Stimulated activated CD4-positive, alpha-beta T cell treated with anti-CD3 and anti-CD28 coated beads, Interleukin-4, amount 100 ng/mL, for 4 hours (primary cell): ENCODE measurements at regions not wholly inside any gene's neighbourhood (a gene's known extent, or its start where the extent isn't known, plus 50 kb on each side); places are given as distances from the start of the nearest gene placed in this dataset.

Experiments
- DNase-seq, 2 experiments: peaks; one replicate each; pipeline ENCODE4 v3.0.0-alpha.2; 2020

DNA sequence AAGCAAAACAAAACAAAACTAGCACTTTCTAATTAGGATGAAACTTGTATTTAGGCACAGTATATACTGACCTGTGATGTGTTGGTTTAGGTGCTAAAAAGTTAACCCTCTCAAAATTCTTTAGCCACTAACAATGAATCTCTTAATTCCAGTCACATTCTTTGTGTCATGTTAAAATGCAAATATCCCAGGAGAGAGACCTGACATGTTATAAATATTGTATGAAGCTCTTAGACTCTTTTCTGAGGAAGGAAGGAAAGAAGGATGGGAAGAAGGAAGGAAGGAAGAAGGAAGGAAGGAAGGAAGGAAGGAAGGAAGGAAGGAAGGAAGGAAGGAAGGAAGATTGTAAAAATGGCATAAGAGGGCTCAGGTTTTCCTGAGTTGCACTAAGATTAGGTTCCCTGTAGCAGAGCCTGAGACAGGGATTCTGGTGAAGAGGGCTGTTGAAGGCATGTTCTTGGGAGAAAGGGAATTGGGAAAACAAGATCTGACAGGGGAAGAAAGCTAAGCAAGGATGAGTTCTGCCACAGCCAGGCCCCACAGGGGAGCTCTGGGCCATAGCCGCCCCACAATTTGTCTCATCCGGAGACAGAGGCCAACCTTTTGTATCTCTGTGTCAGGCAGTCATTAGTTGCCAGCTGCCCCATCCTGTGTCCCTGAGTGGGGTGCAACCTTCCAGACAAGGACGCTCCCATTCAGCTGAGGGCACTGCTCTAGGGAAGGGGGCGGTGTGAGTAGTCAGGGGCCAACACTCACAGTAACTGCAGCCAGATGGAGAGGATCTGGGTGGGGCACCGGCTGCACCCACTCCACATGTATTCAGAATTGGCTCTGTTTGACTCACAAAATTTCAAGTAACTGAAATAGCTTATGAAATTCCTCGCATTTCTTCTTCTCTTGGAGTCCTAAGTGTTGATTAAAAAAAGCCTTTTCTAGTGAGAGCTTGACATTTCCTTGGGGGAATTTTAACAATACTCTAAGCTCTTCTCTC lies 189.3 kb upstream of the ARG1 start:
- DNase-seq = no peak

DNA sequence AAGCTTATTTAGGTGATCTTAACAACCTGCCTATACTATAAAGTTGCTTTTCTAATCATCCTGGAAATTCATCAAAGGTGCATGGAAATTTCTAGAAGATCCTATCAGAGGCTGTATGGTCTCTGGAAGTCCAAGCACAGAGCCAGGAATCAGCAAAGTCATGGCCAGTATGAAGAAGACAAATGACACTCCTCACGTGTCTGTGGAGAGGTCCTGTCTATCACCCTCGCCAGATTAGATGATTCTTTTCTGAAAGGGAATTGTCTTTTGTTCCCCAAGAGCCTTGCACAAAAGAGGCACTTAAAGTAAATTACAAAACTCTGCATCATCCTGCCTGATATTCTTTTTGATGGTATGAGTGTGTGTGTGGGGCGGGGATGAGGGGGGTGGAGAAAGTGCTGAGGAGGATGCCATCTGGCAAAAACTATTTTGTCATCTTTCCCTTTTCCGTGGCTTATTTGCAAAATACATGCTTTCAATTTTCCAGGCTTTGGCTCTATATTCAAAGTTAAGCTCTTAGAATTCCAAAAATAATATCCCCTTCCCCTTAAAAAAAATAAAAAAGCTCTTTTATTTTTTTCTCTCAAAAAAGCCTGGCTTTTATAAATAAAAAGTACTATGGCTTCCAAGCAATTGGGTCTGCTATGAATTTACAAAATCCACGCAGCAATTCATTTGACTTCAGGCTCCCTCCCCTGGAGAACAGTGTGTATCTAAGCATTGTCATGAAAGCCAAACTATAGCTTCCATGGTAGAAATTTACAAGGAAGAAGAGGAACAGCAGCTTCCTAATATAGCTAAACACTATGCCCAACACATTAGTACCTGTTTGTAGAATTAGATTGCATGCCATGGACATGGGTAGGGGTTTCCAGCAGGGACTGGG lies 185.2 kb upstream of the ARG1 start:
- DNase-seq = no peak

DNA sequence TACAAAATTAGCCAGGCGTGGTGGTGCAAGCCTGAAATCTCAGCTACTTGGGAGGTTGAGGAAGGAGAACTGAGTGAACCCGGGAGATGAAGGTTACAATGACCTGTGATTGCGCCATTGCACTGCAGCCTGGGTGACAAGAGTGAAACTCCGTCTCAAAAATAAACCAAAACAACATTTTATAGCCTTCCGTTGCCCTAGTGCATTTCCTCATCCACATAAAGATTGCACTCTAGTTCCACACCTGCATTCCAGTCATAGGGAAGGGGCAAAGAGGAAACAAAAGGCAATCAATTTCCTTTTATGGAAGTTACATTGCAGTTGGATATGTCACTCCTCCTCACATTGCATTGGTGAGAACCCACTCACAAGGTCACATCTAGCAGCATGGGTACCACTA lies 182.7 kb upstream of the ARG1 start:
- DNase-seq = no peak

DNA sequence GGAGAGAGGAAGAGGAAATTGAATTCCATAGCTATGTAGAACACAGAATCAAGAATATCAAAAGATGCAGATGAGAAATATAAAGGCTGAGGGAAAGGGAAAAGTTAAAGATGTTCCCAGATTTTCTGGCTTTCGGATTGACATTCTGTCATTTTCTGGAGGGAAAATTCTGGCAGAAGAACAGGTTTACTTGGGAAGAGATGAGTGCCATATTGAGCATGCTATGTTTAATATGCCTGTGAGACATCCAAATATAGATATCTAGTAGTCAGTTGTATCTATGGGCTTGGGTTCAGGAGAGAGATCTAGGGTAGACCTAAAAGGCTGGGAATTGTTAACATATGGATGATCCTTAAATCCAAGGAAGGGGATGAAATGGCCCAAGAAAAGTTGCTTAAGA lies 181.9 kb upstream of the ARG1 start:
- no peak for DNase-seq

DNA sequence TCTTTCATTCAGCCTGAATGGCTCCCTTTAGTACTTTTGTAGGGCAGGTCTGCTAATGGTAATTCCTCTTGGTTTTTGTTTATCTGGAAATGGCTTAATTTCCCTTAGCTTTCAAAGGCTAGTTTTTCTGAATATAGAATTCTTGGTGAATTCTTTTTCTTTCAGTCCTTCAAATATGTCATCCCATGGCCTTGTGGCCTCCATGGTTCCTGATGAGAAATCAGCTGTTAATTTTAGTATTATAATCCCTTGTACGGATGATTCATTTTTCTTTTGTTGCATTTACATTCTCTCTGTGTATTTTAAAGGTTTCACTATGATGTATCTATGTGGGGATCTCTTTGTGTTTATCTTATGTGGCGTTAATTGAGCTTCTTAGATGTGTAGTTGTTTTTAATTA lies 179.6 kb upstream of the ARG1 start:
- no peak for DNase-seq

DNA sequence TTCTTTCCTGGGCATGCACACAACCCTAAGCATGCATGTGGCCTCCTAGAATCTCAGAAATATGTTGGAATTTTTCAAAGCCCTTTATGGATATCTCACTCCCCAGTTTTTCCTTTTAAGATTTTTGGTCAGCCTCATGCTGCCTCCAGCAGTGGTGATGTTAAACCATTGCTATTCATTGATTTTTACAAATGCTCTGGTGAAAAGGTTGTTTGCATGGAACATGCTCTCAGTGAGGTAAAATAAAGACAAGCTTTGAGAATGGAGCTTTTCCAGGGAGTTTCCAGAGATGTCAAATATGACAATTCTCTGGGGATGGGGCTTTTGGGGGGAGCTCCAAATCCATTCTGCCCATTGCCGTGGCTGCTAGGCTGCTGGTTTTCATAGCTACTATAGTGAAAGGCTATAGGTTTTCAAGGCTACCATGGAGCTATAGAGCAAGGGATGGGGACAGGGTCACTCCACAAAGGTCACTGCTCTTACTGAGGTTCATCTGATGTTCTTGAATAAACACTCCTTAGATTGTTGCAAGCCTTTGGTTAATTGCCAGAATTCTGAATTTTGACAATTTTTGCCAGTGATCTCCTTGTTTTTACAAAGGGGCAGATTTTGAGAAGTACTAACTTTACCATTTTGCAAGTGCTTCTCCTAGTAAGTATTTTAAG lies 178.1 kb upstream of the ARG1 start:
- no peak for DNase-seq

DNA sequence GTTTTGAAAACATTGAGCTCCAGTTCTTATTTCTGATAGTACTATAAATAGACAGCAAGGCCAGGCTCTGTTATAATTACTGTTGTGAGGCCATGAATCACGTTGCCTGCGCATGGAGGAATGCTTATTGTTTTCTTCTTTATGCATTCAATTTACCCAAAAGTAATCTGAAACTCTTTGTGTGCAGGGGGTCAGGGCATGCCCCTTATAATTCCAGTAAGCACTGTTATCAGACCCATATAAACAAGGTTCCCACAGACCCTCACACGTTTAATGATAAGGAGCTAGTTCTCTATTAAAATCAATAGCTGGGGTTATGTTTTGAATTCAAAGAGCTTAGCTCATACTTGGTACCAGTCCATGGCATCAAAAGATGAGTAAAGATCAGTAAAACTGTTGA lies 174.8 kb upstream of the ARG1 start:
- DNase-seq = no peak

DNA sequence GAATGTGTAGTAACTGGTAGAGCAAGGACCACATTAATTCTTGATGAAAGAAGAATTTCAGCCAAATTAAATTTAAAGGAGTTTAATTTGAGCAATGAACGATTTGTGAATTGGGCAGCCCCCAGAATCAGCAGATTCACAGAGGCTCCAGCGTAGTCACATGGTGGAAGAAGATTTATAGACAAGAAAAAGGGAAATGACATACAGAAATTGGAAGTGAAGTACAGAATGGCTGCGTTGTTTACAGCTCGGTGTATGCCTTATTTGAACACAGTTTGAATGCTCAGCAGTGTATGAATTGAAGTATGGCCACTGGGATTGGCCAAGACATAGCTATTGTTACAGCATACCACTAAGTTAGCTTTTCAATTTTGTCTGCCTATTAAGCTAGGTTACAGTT lies 173.6 kb upstream of the ARG1 start:
- no peak for DNase-seq

DNA sequence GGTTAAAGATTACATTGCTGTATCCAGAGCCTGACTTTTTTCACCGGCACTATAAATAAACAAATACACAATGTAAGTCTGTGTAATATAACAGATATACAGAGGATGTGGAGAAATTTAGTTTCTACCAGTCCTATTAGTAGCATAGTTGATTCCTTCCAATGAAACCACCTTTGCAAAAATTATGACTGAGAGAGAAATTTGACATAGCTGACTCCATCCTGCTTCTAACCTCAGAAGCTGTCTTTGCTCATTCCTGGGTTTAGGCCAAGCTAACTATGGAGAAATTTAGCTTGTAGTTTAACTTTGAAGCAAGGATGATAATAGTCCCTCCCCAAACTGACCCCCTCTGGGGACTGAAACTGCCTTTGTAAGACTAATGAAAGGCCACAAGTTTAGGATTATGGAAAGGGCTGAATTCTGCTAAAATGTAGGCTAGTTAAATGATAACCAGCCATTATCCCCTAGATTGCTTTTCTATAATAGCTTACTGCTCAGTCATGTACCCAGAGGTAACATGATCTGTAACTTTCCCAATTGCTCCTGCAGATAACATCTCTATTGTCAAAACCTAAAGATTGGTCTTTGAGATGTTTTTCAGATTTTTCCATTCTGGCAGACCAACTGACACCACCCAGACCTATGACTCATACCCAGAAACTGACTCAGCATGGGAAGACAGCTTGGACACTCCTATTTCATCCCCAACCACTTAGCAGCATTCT lies 172.8 kb upstream of the ARG1 start:
- no peak for DNase-seq

DNA sequence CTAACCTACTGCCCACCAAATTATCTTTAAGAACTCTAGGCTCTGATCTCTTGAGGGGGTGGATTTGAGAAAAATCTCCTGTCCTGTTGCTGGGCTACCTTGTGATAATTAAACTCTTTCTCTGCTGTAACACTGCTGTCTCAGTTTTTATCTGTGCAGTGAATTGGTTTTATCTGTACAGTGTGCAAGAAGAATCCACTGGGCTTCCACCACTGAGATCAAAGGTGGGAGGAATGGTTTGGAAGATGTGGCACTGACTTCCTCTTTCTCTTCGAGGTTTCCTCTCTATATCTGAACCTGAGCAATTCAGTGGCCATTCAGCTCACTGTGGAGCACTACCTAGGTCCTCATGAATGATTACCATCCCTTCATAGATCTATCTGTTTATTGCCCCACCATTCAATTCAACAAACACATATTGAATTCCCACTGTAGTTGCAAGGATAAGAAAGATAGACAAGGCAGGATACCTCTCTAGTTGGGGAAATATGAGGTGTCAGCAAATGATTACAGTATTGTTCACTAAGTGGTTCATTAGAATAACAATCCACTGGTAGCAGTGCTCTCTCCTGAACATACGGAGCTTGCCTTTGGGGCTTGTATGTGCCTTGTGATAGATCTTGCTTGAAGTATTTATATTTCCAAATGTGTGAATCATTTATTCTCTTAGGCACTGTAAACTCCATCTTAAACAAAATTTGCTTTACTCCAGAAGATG lies 172.1 kb upstream of the ARG1 start:
- DNase-seq = no peak

DNA sequence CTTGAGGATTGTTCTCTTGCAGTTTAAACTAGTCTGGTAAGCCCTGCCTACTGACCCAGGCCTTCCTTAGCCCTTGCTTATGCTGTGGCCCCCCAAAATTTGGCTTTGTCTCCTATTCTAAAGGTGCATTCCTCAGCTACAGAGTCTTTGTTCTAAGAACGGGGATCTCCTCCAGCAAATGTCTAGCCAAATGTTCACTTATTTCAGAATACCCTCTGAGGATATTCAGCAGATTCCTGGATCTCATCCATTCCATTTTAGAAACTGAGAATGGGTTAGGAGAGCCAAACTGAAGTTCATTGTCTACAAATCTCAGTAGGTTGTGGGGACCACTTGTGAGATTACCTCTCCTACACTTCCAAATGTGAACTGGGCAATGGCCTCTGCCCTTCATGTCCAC lies 164.2 kb upstream of the ARG1 start:
- DNase-seq = no peak

DNA sequence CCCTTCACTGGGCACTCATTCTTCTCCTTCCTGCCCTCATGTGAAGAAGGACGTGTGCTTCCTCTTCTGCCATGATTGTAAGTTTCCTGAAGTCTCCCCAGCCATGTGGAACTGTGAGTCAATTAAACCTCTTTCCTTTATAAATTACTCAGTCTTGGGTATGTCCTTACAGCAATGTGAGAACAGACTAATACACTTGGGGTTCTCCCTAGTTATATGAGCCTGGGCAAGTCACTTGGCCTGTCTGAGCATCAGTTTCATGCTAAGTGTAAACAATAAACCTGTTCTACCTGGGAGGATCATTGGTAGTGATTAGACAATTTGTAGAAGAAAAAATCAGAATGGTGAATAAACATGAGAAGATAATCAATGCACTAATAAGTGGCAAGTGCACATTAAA lies 162.2 kb upstream of the ARG1 start:
- no peak for DNase-seq

DNA sequence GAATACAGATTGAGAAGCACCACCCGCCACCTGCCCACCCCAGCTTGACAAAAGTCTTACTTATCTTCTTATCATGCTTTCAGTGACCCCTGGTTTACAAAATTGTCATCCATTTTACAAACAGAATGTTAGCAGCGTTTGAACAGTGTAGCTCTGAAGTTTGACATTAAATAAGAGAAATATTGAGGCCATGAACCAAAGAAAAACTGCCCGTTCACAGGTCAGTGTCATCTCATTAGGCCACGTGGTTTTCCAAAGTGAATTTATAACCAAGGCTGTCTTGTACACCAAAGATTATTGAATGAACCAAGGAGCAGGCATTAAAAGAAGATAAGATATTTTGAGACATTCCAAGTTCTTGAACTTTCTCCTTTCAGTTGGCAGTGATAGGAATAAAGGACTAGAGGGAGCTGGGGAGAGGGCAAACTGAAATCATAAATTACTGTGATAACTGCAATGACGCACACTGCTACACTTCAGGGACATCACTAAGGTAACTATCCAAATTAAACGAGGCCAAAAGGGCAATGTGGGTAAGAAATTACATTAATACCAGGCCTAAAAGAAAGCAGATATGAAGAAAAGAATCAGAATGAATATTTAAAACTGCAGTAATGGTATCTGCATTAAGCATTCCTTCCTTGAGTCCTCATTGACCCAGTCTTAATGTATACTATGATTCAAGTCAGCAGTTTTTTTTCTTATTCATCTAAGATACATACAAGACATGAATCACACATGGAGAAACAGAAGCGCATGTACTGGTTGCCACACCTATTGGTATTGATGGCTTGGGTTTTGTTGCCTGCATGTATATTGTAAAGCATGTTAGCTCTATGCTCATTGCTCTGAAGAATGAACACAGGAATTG lies 159.8 kb upstream of the ARG1 start:
- no peak for DNase-seq

DNA sequence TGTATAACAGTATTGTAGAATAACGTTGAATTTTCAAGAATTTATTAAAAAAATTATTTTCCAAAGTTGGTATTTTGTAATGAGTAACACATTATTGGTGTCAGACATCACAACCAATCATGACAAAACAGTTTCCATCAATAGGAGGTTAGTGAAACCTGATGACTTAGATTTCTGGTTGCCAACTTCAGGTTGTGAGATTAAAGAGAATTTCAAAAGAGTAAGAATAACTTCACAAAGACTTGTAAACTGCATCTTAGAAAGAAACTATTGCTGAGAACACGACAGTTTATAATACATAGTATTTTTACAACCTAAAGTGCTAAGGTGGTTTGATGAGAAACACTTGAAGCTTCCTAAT lies 159.2 kb upstream of the ARG1 start:
- no peak for DNase-seq

DNA sequence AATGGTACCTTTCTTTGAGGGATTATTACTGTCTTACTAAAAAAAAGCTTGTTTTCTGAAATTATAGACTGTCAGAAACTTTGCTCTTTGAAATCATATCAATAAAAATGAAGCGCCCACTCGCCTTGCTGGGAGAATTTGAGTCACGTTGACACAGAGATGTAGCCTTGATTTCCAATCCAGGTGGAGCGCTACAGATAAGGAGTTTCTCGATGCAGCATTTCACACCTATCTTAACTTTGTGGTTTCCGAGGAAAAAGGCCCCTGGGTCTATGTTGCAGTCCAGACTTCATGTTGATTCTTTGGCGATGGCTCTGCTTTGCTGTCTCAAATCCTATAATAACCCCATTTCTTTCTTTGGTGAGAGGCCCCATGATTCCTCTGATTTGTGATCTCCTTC lies 158.1 kb upstream of the ARG1 start:
- DNase-seq = no peak

DNA sequence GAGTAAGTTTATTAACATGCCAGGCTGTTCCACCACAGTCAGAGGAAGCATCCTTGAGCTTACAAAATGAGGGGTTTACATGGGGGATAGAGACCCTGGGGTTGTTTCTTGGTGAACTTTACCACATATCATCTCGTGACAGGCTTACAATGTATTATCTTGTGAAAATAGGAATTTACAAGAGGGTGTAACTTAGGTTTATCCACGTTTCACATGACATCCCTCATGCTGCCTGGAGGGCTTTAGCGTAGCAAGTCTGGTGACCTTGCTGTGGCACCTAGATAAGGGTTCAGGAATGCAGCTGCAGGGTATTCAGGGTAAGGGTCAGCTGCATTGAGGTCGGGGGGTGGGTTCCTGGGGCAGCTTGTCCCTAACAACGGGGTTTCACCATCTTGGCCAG lies 154.6 kb upstream of the ARG1 start:
- no peak for DNase-seq

DNA sequence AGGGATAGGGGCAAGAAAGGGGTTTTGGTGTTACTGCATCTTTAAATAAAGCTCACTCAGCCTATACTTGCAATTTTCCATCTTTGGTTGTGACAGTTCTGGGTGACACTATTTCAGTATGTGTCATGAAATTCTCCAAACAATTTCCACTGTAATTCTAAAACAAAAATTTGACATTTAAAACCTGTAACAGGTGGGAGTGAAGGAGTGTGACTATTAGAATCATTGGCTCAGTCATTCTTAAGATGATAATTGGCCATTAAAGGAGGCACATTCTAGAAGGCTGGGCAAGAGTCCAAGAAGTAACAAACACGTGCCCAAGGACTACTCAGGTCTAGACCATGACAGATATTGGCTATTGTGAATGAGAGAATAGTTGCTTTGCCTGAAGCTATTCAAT lies 153.3 kb upstream of the ARG1 start:
- no peak for DNase-seq

DNA sequence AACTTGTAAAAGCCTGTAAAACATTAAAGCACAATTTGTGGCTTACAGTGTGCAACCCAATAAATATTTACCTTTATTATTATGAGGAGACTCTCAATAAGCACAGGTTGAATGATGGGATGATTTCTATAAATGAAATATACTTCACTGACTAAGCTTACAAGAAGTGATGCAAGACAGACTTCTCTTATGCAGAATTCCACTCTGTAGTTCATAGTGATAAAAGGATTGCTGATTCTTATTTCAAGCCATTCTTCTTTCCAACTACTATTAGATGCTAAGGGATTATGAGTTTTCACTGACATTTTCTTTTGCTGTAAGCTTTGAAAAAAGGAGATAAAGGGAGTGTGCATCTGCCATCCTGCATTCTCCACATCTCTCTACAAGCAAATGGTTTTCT lies 149.0 kb upstream of the ARG1 start:
- no peak for DNase-seq

DNA sequence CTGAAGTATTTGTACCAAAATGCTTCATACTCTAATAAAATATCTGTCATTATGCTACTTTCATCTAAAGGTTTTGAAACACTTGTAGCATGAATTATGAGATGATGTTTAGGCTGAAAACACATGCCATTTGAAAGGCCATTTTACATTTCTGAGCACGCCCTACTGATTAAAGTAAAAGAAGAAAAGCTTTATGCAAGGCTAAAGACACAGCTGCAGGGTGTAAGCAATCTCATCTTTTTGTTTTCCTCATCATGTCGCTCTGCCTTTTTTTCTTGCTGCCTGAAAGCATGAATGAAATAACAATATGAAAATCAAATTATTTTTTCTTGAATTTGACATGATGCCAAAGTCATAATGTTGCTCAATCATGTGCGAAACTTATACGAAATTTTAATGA lies 148.6 kb upstream of the ARG1 start:
- no peak for DNase-seq

DNA sequence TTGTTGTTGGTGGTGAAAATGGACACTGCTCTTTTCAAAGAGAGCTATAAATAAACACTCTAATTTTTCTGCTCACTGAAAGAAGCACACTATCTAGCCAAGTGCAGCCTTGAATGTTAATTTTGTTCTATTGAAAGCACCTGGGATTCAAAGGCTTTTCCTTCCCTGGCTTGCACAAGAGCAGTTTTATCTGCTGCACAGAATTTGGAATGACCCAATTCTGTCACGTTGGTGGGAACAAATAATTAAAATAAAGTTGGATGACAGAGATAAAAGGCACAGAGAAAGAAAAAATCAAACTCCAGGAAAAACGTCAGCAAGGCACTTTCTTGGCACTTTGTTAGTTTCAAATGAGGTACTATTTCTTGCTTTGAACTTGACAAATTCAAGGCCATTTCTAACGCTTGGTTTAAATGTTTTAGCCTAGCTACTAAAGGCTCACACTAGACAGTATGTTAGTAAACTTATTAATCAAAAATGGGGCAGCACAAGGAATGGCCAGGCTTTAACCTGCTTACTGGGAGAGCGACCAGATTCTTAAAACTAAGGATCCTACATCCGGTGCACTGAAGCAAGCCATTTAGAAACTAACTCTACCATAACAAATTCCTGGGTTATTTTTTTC lies 145.5 kb upstream of the ARG1 start:
- DNase-seq = no peak

DNA sequence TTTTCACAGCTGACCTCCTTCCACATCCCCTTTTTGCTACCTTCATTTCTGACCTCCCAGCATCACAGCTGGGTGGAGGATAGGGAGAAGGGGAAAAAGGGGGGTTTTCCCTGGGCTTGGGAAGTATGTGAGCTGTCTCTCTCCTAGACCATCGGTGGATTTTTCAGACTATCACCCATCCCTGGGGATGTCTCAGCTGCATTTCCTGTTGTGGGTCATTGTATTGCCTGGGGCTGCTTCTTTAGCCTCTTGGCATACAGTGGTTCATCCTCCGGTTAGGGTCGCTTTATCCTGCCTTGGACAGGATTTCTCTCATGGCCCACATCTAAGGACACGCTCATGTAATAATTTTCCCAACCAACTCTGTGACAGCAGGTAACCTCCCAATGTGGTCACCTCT lies 142.5 kb upstream of the ARG1 start:
- no peak for DNase-seq
